AG10803 (cell line): ENCODE measurements at regions not wholly inside any gene's neighbourhood (a gene's known extent, or its start where the extent isn't known, plus 50 kb on each side); places are given as distances from the start of the nearest gene placed in this dataset.

ENCODE experiments used
- DNase-seq: peaks from one replicate; pipeline ENCODE4 v3.0.0; 2010; ENCODE audit warnings: low read depth
- H3K4me3 ChIP-seq: 2 replicates; pipeline ENCODE4 v1.5.1; 2011; ENCODE audit warnings: mild to moderate bottlenecking, low read length, control low read depth
- TF ChIP-seq, protein P1 (sequence below): conservative IDR thresholded peaks from 2 replicates; pipeline ENCODE4 v1.5.1; 2011; ENCODE audit warnings: mild to moderate bottlenecking, low read length, control low read depth, inconsistent platforms

DNA sequence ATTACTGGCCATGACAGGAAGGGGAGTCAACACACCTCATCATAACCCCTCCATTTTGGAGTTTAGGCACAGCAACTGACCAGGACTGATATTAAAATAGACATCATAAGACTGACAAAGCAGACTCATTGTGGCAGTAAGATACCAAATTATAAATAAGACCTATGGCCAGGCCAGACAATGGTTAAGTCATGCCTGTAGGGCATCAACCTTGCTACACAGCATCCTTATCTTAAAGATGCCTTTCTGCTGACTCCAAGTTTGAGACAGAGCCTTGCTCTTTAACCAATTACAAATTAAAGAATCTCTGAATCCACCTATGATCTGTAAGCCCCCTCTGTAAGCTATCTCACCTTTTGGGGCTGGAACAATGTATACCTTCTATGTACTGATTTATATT, 65.5 kb downstream of the VCX2 start:
- H3K4me3 ChIP-seq = no peak overlapping the region
- TF ChIP-seq, protein P1, sequence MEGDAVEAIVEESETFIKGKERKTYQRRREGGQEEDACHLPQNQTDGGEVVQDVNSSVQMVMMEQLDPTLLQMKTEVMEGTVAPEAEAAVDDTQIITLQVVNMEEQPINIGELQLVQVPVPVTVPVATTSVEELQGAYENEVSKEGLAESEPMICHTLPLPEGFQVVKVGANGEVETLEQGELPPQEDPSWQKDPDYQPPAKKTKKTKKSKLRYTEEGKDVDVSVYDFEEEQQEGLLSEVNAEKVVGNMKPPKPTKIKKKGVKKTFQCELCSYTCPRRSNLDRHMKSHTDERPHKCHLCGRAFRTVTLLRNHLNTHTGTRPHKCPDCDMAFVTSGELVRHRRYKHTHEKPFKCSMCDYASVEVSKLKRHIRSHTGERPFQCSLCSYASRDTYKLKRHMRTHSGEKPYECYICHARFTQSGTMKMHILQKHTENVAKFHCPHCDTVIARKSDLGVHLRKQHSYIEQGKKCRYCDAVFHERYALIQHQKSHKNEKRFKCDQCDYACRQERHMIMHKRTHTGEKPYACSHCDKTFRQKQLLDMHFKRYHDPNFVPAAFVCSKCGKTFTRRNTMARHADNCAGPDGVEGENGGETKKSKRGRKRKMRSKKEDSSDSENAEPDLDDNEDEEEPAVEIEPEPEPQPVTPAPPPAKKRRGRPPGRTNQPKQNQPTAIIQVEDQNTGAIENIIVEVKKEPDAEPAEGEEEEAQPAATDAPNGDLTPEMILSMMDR = no peak
- no peak for DNase-seq

DNA sequence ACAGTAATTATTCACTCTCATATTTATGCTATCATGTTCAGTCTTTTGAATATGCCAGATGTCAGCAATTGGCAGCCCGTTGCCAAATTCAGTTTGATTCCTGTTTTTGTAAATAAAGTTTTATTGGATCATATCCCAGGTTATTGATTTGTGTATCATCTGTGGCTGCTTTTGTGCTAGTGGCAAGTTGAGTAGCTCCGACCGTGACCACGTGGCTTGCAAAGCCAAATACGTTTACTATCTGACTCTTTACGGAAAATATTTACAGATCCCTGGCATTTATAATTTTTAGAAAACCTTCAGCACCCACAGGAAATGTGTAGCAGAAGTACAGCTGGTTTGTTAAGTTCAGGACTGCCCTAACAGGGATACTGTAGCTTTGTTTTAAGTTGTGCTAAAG, 67.4 kb downstream of the VCX2 start:
- no peak overlapping the region for H3K4me3 ChIP-seq
- DNase-seq = no peak
- TF ChIP-seq, protein P1 = no peak

- no peak for DNase-seq
- H3K4me3 ChIP-seq = no peak overlapping the region
- TF ChIP-seq, protein P1 = no peak
Measured at GRCh38 chrX:8091510-8091909, 79.6 kb downstream of the VCX2 start.

GRCh38 chrX:8090906-8091305, 80.2 kb downstream of the VCX2 start:
- TF ChIP-seq, protein P1 = no peak

DNA sequence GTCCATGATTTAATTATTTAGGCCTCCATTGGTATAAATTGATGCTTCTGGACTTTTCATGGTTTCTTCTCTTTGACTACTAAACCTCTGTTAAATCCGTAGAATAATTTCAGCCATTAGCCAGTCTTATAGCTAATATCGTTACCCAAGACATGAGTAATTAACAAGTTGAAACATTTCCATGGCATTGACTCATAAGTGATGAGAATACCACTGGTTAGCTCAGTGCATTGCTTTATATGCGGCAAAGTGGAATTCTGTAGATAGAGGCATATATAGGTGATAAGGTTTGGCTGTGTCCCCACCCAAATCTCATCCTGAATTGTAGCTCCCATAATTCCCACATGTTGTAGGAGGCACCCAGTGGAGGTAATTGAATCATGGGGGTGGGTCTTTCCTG, 80.6 kb downstream of the VCX2 start:
- H3K4me3 ChIP-seq = no peak overlapping the region
- DNase-seq = no peak
- TF ChIP-seq, protein P1 = no peak

More at GRCh38 chrX:8090906-8091305, 80.2 kb downstream of the VCX2 start:
- H3K4me3 ChIP-seq = no peak overlapping the region
- no peak for DNase-seq

DNA sequence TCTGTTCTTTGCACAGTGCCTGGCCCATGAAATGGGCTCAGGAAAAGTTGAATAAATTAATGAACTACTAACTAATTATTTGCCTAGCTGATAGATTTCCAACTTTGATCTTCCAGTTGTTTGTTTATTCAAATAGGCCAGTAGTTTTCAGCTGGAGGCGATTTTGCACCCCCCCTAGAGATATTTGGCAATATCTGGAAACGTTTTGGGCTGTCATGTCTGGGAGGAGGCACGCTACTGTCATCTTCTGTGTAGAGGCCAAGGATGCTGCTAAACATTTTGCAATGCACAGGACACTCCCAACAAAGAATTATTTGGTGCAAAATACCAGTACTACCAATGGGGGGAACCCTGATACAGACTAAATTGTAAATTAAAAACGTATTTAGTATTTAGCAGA, 81.9 kb downstream of the VCX2 start:
- no peak overlapping the region for H3K4me3 ChIP-seq
- TF ChIP-seq, protein P1 = no peak
- DNase-seq = no peak

- DNase-seq = no peak
- TF ChIP-seq, protein P1 = no peak
- no peak overlapping the region for H3K4me3 ChIP-seq
Measured at GRCh38 chrX:8084006-8084405, 87.1 kb downstream of the VCX2 start.
